T-helper 2 cell treated with Interferon-gamma antibody and Interleukin-4, amounts not matched to agents 100 ng/mL and 5 ng/mL, for 36 hours (primary cell): ENCODE measurements at regions not wholly inside any gene's neighbourhood (a gene's known extent, or its start where the extent isn't known, plus 50 kb on each side); places are given as distances from the start of the nearest gene placed in this dataset.

Experiments
- intact Hi-C: fragments of 100-400 bp; cut with micrococcal nuclease; formaldehyde crosslinking; loops from one replicate; pipeline ENCODE4 v1.15.1; 2023

DNA sequence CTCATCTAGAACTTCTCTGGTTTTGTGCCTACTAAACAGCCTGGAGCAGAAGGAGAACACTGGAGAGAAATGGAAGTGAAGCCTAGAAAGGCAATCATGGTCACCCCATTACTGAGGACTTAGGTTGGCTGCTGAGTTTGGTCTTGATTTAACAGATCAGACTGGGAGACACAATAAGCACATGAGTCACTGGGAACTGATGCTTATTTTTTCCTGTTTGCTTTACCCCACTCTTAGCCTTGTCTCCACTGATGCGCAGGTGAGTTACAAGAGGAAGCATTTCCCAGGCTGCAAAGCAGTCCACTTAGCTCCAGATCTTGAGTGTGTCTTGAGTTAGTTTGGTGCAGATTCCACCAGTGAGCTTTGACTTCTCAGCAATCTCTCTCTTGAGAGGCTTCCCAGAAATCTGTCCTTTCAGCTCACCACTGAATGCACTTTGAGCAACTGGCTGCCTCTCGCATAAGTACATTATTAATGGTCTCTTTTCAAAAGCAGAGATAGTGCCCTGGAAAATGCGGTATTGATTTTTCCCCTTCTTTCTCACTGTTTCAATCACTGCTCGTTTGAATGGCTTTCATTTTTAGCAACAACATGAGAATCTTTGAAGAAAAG is 390.2 kb upstream of the SETBP1 start:
- intact Hi-C loops: no loop called here

DNA sequence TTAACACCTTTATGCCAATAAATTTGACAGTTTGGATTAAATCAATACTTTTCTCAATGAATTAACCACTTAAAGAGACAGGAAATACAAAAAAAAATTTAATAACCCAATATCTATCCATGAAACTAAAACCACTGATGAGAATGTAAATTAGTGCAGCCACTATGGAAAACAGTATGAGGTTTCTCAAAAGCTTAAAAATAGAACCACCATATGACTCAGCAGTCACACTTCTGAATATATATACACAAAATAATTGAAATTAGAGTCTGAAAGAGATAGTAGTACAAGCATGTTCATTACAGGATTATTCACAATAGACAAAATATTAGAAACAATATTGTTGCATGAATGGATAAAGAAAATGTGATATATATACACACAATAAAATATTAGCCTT is 382.1 kb upstream of the SETBP1 start:
- intact Hi-C loops: no loop called here

DNA sequence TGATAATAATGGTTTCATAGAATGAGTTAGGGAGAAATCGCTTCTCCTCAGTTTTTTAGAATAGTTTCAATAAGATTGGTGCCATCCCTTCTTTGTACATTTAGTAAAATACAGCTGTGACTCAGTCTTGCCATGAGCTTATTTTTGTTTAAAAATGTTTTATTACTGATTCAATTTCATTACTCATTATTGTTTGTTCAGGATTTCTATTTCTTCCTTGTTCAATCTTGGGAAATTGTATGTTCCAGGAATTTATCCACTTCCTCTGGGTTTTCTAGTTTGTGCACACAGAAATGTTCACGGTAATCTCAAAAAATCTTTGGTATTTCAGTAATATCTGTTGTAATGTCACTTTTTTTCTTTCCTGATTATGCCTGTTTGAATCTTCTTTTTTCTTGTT is 371.5 kb upstream of the SETBP1 start:
- intact Hi-C loops: no loop called here

DNA sequence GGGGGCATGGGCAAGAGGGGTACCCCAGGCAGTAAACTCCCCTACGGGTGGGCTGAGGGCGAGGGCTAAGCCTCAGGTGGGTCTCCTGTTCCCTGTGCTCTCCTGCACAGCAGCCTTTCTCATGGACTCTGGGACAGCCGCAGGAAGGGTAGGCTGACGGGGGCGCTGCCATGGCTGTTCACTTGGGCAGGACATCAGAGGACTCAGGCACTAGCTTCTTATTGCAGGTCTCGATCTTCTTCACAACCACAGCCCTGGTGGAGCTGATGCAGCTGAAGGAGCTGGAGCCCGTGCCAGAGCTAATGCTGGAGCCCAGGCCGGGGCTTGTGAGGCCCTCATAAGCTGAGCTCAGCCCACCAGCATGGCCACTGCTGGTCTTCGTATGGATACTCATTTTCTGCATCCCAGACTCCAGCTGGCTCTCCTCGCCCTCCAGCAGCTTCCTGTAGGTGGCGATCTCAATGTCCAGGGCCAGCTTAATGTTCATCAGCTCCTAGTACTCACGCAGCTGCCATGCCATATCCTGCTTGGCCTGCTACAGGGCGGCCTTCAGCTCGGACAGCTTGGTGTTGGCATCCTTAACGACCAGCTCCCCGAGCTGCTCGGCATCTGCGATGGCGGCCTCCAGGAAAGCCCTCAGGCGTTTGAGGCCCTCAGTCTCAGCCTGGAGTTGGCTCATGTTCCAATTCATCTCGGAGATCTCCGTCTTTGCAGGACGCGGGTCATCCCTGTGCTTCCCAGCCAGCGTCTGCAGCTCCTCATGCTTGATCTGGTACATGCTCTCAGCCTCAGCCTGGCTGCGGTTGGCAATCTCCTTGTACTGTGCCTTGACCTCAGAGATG is 359.8 kb upstream of the SETBP1 start:
- intact Hi-C loops: no loop called here

DNA sequence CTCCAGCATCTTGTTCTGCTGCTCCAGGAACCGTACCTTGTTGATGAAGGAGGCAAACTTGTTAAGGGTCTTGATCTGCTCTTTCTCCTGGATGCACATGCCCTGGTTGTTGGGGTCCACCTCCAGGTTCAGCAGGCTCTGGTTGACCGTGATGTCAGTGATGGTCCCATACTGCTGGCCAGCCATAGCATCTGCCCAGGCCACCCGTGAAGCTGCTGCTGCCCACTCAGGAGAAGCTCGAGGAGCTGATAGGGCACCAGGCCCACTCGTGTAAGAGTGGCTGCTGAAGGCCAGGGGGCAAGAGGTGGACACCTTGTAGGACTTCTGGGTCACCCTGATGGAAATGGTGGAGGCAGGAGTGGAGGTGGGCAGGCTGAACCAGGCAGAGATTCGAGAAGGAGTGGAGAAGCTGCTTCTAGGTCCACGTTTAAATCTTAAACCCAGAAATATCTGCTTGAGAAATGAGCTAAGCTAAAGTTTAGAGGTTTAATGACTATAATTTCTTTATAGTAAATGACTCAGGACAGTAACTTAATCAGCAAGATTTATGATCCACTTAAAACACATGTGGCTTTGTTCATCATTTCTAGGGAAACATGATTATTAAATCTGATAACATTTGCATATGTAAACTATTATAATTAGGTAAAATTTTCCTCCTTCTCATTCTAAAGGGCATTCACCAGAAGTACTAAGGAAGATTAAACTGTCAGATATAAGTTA is 358.7 kb upstream of the SETBP1 start:
- intact Hi-C loops: no loop called here

DNA sequence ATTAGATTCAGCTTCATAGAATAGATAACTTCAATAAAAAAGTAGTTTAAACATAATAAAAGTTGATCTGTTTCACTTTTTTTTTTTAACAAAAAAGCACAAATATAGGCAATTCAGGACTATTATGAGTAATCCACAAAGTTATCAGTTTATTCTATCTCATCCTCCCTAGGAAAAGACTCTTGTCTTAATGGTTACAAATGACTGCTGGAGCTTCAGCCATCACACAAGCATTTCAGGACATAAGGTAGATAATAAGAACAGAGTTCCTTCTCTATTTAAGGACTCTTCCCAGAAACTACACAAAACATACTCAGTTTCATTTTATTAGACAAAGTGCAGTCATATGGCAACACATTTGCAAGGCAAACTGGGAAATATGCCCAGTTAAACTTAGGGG is 357.6 kb upstream of the SETBP1 start:
- intact Hi-C loops: no loop called here

DNA sequence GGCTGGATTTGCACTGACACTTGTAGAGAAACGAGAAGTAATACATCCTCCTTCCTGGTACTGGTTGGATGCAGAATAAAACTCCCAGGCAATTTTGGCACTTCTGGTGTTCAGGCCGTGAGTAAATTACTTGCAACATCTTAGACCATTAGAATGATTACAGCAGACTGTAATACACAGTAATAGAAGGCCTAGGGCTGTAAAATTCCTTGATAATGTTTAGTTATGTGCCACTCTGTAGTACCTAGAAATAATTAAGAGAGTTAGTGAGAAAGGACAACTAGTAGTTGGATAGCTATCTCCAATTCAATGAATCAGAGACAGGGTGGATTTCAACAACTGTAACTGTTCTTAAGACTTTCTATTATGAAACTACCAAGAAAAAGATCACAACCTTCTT is 356.3 kb upstream of the SETBP1 start:
- intact Hi-C loops: no loop called here

DNA sequence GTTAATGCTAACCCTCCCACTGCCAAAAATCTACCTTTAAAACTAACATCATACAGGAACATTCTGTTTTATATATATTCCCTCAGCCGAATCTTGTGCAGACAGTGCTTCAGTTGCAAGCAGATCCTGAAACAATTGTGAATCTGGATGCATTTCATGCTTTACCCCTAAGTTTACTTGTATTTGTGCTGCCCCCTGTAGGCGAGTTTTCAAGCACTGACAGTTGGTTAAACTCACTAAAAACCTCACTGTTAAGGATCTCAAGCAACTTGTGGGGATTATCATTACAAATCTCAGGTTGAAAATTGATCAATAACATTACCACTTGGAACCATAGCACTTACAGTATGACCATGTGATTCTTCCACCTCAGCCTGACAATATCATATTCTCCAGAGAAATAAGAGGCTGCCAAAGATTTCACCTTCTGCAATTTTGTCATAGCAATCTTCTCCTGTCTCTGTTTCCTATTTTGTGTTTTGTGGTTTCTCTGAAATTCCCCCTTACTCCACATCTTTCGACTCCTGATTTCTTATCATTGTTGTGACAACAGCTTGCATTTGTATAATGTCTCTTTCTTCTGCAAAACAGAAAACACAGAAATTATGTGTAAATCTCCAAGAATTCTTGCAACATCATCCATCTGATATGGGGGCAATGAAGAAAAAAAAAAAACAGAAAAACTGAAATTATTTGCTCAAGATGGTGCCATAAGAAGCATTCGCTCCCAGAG is 354.6 kb upstream of the SETBP1 start:
- intact Hi-C loops: no loop called here

DNA sequence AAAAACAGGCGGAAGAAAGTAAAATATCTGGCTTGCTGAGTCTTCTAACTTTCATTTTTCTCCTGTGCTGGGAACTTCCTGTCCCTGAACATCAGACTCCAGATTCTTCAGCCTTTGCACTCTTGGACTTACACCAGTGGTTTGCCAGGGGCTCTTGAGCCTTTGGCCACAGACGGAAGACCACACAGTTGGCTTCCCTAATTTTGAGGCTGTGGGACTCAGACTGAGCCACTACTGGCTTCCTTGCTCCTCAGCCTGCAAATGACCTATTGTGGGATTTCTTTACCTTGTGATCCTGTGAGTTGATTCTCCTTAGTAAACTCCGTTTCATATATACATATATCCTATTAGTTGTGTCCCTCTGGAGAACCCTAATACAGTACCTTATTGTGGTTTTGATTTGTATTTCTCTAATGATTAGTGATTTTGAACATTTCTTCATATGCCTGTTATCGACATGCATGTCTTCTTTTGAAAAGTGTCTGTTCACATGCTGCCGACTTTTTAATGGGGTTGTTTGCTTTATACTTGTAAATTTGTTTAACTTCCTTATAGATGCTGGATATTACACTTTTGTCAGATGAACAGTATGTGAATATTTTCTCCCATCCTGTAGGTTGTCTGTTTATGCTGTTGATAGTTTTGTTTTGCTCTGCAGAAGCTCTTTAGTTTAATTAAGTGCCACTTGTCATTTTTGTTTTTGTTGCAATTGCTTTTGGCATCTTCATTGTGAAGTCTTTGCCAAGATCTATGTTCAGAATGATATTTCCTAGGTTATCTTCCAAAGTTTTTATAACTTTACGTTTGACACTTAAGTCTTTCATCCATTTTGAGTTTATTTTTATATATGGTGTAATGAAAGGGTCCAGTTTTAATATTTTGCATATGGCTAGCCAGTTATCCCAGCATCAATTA is 348.8 kb upstream of the SETBP1 start:
- intact Hi-C loops: no loop called here

DNA sequence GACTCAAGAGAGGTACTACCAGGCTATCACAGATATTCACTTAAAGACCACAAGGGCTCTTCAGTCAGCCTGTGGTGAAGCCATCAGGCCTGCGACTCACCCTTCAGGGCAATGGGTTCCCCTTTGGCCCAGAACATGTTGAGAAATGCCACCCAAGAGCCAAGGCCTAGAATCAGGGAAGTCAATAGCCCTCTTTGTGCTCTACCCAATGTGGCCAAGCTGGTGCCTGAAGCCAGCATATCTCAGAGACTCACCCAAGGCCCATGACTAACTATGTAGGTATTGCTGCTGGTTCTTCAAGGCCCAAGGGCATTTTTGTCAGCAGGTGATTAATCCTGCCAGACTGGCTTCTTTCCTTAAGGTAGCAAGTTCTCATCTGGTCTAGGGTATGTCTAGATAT is 338.9 kb upstream of the SETBP1 start:
- intact Hi-C loops: no loop called here

DNA sequence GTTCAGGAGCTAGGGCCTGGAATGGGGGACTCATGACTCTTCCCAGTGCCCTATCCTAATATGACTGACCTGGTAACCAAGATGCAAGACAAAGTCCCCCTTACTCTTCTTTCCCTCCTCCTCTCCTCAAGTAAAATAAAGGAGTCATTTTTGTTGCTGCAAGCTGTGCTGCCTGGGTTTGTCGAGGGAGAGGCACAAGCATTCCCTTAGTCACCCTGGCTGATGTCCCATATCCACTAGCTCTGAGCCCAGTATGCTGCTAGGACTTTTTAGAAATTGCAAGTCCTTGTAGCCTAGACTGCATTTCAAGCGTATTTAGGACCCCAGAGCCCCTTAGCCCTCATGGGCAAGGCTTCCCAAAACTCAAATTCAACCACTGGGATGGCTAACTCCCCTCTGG is 338.5 kb upstream of the SETBP1 start:
- intact Hi-C loops: no loop called here

DNA sequence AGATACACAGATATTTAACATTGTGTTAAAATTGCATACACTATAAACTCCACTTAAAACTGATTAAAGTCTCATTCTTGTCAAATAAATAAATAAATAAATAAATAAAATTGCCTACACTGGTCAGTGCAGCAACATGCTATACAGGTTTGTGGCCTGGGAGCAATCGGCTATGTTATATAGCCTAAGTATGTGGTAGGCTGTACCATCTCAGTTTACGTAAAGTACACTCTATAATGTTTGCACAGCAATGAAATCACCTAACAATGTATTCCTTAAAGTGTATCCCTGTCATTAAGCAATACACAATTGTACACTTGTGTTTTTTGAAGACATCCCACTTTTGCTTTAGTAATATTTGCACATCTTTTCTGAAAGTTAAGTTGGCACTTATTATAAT is 337.7 kb upstream of the SETBP1 start:
- intact Hi-C loops: no loop called here

DNA sequence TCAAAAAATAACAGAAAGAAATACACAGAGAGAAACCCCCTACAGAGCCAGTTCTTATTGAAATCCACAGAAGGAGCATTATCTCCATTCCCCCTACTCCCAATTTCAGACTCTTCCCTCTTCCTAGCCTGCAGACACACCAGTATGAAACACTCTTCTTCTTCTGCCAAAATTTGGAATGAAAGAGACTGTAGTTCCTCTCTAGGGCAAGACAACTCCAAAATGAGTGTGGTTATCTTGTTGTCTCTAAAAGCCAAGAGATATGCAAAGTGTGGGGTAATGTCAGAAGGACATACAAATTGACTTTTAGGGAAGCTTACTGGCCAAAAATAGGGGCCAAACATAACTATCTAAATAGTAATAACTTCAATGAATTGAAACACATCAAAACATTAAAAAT is 337.1 kb upstream of the SETBP1 start:
- intact Hi-C loops: no loop called here

DNA sequence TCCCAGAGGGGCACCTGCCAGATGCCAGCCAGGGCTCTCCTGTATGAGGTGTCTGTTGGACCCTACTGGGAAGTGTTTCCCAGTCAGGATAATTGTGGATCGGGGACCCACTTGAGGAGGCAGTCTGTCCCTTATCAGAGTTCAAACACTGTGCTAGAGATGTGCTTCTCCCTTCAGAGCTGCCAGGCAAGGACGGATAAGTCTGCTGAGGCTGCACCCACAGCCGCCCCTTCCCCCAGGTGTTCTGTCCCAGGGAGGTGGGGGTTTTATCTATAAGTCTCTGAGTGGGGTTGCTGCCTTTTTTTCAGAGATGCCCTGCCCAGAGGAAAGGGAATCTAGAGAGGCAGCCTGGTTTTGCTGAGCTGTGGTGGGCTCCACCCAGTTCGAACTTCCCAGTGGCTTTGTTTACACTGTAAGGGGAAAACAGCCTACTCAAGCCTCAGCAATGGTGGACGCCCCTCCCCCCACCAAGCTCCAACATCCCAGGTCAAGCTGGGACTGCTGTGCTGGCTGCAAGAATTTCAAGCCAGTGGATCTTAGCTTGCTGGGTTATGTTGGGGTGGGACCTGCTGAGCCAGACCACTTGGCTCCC is 324.0 kb upstream of the SETBP1 start:
- intact Hi-C loops: no loop called here

DNA sequence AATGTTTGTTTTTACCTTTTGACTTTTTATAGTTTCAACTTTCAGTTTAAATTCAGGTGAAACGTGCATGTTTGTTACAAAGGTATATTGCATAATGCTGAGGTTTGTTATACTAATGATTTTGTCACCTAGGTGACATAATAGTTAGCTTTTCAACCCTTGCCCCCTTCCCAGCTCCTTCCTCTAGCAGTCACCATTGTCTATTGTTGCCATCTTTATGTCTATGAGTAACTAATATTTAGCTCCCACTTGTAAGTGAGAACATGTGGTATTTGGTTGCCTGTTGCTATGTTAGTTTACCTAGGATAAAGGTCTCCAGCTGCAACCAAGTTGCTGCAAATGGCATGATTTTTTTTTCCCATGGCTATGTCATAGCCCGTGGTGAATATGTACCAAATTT is 322.3 kb upstream of the SETBP1 start:
- intact Hi-C loops: no loop called here

DNA sequence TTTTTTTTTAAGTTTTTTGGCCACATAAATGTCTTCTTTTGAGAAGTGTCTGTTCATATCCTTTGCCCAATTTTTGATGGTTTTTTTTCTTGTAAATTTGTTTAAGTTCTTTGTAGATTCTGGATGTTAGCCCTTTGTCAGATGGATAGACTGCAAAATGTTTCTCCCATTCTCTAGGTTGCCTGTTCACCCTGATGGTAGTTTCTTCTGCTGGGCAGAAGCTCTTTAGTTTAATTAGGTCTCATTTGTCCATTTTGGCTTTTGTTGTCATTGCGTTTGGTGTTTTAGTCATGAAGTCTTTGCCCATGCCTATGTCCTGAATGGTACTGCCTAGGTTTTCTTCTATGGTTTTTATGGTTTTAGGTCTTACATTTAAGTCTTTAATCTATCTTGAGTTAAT is 320.9 kb upstream of the SETBP1 start:
- intact Hi-C loops: loop anchor here (5.0 kb wide), 1 partner anchor 368 kb away; no protein-coding TSS in a partner anchor

DNA sequence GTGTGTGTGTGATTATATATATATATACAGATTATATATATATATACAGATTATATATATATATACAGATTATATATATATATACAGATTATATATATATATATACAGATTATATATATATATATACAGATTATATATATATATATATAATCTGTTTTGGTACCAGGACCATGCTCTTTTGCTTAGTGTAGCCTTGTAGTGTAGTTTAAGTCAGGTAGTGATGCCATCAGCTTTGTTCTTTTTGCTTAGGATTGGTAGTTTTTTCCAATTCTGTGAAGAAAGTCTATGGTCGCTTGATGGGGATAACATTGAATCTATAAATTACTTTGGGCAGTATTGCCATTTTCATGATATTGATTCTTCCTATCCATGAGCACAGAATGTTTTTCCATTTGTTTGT is 318.5 kb upstream of the SETBP1 start:
- intact Hi-C loops: loop anchor here (5.0 kb wide), 1 partner anchor 365 kb away; no protein-coding TSS in a partner anchor

DNA sequence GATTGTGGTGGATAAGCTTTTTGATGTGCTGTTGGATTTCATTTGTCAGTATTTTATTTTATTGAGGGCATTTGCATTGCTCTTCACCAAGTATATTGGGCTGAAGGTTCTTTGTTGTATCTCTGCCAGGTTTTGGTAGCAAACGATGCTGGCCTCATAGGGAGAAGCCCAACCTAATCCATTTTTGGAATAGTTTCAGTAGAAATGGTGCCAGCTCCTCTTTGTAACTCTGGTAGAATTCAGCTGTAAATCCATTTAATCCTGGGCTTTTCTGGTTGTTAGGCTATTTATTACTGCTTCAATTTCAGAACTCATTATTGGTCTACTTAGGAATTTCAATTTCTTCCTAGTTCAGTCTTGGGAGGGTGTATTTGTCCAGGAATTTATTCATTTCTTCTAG is 309.8 kb upstream of the SETBP1 start:
- intact Hi-C loops: no loop called here

DNA sequence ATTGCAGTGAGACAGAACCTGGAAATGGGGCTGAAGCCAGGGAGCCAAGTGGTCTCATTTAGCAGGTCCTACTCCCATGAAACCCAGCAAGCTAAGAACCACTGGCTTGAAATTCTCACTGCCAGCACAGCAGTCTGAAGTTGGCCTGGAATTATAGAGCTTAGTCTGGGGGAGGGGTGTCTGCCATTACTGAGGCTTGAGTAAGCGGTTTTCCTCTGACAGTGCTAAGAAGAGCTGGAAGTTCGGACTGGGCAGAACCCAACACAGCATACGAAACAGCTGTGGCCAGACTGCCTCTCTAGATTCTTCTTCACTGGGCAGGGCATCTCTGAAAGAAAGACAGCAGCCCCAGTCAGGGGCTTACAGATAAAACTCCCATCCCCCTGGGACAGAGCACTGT is 305.7 kb upstream of the SETBP1 start:
- intact Hi-C loops: no loop called here

DNA sequence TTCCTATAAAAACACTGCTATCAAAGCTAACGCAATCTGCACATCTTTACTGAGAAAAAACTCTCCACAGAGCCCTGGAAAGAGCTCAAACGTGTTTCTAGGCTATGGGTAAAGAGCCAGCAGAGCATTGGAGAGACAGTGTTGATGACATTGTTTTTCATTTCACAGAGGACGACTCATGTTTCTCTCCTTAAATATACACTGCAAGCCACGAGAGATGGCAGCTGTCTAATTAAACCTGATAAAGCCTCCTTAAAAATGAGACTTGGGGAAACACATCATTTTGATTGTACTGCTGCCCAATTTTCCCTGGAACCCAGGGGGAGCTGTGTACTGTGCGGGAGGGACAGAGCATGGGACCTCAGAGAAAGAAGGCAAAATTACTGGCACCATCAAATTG is 294.3 kb upstream of the SETBP1 start:
- intact Hi-C loops: no loop called here
